BE2C (cell line): ENCODE measurements at regions not wholly inside any gene's neighbourhood (a gene's known extent, or its start where the extent isn't known, plus 50 kb on each side); places are given as distances from the start of the nearest gene placed in this dataset.

Experiments
- DNase-seq: peaks from one replicate; pipeline ENCODE4 v3.0.0-alpha.2; 2020
- H3K27me3 ChIP-seq: fragments of 250-450 bp; sonication (Bioruptor Pico); 2 replicates; pipeline ENCODE4 v1.5.1; 2020; ENCODE audit warnings: mild to moderate bottlenecking
- H3K36me3 ChIP-seq: fragments of 250-450 bp; sonication (Bioruptor Pico); 2 replicates; pipeline ENCODE4 v1.5.1; 2020; ENCODE audit warnings: mild to moderate bottlenecking
- H3K4me1 ChIP-seq: fragments of 250-450 bp; sonication (Bioruptor Pico); 2 replicates; pipeline ENCODE4 v1.5.1; 2020
- H3K4me3 ChIP-seq: 2 replicates; pipeline ENCODE4 v1.5.1; 2011; ENCODE audit warnings: low read depth, low read length
- H3K9me3 ChIP-seq: fragments of 250-450 bp; sonication (Bioruptor Pico); 2 replicates; pipeline ENCODE4 v1.5.1; 2020
- TF ChIP-seq, protein P1 (sequence below): IDR thresholded peaks from 2 replicates; pipeline ENCODE4 v1.5.1; 2012; ENCODE audit warnings: mild to moderate bottlenecking, low read depth, low read length

DNA sequence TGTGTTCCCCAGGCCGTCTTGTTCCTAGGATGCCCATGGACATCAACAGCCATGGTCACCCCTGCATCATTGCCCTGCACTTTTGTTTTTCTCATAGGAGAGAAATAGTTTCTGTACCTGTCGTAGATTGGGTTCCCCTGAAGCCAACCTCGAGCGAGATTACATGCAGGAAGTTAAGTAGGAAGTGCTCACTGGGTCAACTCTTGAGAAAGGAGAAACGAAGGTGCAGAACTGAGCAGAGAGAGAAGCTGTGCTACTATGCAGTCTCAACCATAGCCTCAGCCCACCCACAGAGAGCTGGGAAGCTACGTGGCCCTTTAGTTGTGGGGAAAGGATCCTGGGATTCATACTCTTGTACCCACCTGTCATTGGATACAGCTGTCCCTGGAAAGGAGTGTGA, 165.2 kb downstream of the HERPUD2 start:
- DNase-seq, result no peak
- Histone ChIP-seq H3K4me3 (no peak overlapping the region), H3K4me1 (no peaks in the 10 kb centered on the region), H3K36me3 (no peaks in the 10 kb centered on the region), H3K27me3 (no peaks in the 10 kb centered on the region), H3K9me3 (no peaks in the 10 kb centered on the region)
- TF ChIP-seq, protein P1, sequence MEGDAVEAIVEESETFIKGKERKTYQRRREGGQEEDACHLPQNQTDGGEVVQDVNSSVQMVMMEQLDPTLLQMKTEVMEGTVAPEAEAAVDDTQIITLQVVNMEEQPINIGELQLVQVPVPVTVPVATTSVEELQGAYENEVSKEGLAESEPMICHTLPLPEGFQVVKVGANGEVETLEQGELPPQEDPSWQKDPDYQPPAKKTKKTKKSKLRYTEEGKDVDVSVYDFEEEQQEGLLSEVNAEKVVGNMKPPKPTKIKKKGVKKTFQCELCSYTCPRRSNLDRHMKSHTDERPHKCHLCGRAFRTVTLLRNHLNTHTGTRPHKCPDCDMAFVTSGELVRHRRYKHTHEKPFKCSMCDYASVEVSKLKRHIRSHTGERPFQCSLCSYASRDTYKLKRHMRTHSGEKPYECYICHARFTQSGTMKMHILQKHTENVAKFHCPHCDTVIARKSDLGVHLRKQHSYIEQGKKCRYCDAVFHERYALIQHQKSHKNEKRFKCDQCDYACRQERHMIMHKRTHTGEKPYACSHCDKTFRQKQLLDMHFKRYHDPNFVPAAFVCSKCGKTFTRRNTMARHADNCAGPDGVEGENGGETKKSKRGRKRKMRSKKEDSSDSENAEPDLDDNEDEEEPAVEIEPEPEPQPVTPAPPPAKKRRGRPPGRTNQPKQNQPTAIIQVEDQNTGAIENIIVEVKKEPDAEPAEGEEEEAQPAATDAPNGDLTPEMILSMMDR, result no peak

DNA sequence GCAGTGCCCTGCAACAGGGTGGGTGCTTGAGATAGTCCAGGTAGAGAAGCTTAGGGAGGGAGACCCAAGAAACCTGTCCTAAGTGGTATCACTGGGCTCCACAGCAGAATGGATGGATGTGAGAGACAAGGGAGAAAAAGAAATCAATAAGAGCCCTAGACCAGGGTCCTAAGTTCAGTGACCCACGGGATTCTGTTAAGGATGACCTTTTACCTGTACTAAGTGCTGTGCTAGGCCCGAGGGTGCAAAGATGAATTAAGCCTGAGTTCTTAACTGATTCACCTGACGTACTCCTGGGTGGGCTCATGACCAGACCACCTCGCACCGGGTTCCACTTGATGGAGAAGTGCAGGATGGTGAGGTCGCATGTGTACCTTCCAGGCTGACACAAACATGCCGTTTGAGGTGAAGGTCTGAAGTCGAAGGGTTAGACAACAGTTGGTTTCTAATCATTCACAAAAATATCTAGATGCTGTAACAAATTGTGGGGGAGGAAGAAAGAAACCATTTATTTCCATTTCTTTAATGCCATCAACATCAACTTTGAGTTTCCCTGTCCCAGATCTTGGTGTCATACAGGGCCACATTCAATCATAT, 166.5 kb downstream of the HERPUD2 start:
- H3K4me1 ChIP-seq, result no peaks in the 10 kb centered on the region
- TF ChIP-seq, protein P1, result no peak
- no peaks in the 10 kb centered on the region for H3K27me3 ChIP-seq
- no peaks in the 10 kb centered on the region for H3K9me3 ChIP-seq
- no peak overlapping the region for H3K4me3 ChIP-seq
- no peaks in the 10 kb centered on the region for H3K36me3 ChIP-seq
- DNase-seq, result no peak

DNA sequence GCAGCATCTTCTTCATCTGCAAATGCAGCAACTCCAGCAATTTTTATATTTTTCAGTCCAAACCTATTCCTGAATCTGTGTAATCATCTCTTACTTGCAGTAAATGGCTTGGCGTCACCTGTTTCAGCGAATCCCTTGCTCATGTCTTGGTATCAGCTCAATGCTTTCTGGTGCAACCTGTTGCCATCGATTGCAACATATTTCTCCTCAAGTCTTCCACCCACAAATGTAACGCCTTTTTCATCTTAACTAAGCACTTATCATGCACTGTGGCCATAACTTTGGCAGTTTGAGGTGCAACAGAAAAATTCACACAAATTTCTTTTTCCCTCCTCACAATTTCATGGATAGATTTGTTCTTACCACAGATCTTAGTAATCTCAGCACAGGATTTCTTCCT, 168.3 kb downstream of the HERPUD2 start:
- no peaks in the 10 kb centered on the region for H3K4me1 ChIP-seq
- no peak overlapping the region for H3K4me3 ChIP-seq
- TF ChIP-seq, protein P1, result no peak
- no peaks in the 10 kb centered on the region for H3K27me3 ChIP-seq
- no peak for DNase-seq
- no peaks in the 10 kb centered on the region for H3K36me3 ChIP-seq
- H3K9me3 ChIP-seq, result no peaks in the 10 kb centered on the region

DNA sequence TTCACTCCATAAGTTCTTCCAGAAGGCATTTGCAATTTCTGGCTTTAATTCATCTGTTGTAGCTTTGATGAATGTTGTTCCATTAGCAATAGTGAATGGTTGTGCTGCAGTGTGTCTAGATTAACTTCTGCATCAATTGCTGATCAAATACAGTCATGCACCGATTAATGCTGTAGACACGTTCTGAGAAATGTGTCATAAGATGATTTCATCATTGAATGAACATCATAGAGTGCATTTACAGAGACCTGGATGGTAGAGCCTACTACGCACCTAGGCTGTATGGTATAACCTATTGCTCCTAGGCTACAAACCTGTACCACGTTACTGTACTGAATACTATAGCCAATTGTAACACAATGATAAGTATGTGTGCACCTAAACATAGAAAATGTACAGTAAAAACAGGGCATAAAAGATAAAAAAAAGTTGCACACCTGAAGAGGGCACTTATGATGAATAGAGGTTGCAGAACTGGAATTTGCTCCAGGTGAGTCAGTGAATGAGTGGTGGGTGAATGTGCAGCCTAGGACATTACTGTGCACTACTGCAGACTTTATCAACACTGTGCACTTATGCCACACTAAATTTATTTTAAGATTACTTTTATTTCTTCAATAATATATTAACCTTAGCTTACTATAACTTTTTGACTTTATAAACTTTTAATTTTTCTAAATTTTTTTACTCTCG, 170.7 kb downstream of the HERPUD2 start:
- Histone ChIP-seq H3K4me1 (peaks cover under 1% of the 10 kb centered on the region), H3K27me3 (no peaks in the 10 kb centered on the region), H3K9me3 (no peaks in the 10 kb centered on the region), H3K4me3 (no peak overlapping the region), H3K36me3 (no peaks in the 10 kb centered on the region)
- no peak for DNase-seq
- TF ChIP-seq, protein P1, result no peak

DNA sequence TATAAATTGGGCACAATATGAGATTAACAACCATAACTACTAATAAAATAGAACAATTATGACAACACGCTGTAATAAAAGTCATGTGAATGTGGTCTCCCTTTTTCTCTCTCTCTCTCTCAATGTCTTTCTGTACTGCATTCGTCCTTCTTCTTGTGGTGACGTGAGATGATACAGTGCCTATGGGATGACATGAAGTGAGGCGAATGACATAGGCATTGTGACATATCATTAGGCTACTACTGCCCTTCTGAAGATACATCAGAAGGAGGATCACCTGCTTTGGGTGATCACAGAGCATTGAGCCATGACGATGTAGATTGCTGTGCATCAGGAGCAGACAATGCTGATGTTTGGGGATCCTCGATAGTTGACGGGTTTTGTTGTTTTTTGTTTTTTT, 171.6 kb downstream of the HERPUD2 start:
- TF ChIP-seq, protein P1, result no peak
- Histone ChIP-seq H3K27me3 (no peaks in the 10 kb centered on the region), H3K9me3 (no peaks in the 10 kb centered on the region)

DNA sequence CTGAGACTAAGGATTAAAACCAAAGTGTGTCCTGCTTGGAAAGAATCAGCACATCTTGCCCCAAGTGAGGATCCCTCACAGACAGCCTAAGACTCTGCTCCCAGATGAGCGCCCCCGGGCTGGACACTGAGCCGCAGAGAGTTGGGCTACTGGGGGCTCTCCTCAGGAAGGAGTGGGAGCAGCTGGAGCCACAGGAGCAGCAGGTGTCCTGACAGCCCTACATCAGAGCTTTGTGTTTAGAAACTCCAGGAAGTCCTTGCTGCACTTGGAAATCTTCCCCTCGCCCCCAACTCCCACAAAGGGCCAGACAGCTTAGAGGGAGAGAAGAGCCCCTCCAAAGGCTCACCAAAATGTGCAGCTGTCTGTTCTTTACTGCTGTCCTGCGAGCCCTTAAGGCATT, 172.2 kb downstream of the HERPUD2 start:
- TF ChIP-seq, protein P1, result no peak
- Histone ChIP-seq H3K9me3 (no peaks in the 10 kb centered on the region), H3K4me3 (no peak overlapping the region), H3K27me3 (no peaks in the 10 kb centered on the region), H3K4me1 (peaks cover 5% of the 10 kb centered on the region), H3K36me3 (no peaks in the 10 kb centered on the region)
- DNase-seq, result no peak

More for the DNA sequence above, 171.6 kb downstream of the HERPUD2 start:
- no peak for DNase-seq
- H3K4me1 ChIP-seq, result peaks cover 5% of the 10 kb centered on the region
- H3K36me3 ChIP-seq, result no peaks in the 10 kb centered on the region
- H3K4me3 ChIP-seq, result no peak overlapping the region
